ENCODE measurements at regions not wholly inside any gene's neighbourhood (a gene's known extent, or its start where the extent isn't known, plus 50 kb on each side); places are given as distances from the start of the nearest gene placed in this dataset.

DNA sequence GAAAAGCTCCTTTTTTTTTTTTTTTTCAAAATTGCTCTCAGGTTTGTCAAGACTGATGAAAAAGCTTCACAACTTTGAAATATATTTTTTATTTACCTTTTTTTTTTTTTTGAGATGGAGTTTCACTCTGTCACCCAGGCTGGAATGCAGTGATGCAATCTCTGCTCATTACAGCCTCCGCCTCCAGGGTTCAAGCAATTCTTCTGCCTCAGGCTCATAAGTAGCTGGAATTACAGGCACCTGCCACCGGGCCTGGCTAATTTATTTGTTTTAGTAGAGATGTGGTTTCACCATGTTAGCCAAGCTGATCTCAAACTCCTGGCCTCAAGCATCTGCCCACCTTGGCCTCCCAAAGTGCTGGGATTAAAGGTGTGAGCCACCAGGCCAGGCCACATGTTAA is 1515.0 kb downstream of the OTOL1 start:
- ATAC-seq (ENCODE audit: insufficient number of reproducible peaks, low FRiP score, low read depth), result no peak
- Histone ChIP-seq H3K27me3 (replicated peaks; ENCODE audit: insufficient read depth) (no peaks in the 10 kb centered on the region), H3K36me3 (no peaks in the 10 kb centered on the region), H3K4me3 (no peak overlapping the region), H3K4me1 (ENCODE audit: control insufficient read depth in 1 of 2, low read depth in 2 of 2) (no peaks in the 10 kb centered on the region), H3K27ac (no peak overlapping the region), H3K9me3 (no peaks in the 10 kb centered on the region)
- TF ChIP-seq, protein P1, sequence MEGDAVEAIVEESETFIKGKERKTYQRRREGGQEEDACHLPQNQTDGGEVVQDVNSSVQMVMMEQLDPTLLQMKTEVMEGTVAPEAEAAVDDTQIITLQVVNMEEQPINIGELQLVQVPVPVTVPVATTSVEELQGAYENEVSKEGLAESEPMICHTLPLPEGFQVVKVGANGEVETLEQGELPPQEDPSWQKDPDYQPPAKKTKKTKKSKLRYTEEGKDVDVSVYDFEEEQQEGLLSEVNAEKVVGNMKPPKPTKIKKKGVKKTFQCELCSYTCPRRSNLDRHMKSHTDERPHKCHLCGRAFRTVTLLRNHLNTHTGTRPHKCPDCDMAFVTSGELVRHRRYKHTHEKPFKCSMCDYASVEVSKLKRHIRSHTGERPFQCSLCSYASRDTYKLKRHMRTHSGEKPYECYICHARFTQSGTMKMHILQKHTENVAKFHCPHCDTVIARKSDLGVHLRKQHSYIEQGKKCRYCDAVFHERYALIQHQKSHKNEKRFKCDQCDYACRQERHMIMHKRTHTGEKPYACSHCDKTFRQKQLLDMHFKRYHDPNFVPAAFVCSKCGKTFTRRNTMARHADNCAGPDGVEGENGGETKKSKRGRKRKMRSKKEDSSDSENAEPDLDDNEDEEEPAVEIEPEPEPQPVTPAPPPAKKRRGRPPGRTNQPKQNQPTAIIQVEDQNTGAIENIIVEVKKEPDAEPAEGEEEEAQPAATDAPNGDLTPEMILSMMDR (IDR thresholded peaks at IDR 0.05), result no peak
- DNase-seq (ENCODE audit: low spot score), result no peak

DNA sequence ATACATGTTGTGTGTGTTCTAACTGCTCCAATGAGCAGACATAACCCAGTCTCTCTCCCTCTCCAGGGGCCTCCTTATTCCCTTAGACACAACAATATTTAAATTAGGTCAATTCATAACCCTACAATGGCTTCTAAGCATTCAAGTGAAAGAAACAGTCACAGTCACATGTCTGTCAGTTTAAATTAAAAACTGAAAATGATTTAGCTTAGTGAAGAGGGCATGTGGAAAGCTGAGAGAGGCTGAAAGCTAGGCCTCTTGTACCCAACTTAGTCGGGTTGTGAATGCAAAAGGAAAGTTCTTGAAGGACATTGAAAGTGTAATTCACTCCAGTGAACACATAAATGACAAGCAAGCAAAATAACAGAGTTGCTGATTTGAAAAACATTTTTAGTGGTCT is 1519.6 kb downstream of the OTOL1 start:
- ATAC-seq (ENCODE audit: insufficient number of reproducible peaks, low FRiP score, low read depth), result no peak

DNA sequence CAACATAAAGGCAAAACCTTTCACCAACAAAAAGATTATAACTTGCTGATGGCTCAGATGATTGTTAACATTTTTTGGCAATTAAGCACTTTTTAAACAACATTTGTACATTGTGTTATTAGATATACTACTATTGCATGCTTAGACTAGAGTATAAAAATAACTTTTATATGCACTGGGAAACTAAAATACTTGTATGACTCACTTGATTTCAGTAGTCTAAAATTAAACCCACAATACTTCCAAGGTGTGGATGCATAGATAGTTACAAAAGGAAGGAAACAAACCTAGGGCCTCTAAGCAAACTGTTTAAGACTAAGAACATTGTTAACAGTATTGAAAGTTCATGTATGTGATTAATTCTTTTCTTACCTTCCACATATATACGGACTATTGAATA is 1521.5 kb downstream of the OTOL1 start:
- no peaks in the 10 kb centered on the region for H3K9me3 ChIP-seq
- no peaks in the 10 kb centered on the region for H3K36me3 ChIP-seq
- no peaks in the 10 kb centered on the region for H3K4me1 ChIP-seq (ENCODE audit: control insufficient read depth in 1 of 2, low read depth in 2 of 2)
- no peaks in the 10 kb centered on the region for H3K27me3 ChIP-seq (replicated peaks; ENCODE audit: insufficient read depth)
- DNase-seq (ENCODE audit: low spot score), result no peak
- H3K27ac ChIP-seq, result no peak overlapping the region
- ATAC-seq (ENCODE audit: insufficient number of reproducible peaks, low FRiP score, low read depth), result no peak
- TF ChIP-seq, protein P1 (IDR thresholded peaks at IDR 0.05), result no peak
- H3K4me3 ChIP-seq, result no peak overlapping the region

More for the DNA sequence above, 1519.6 kb downstream of the OTOL1 start:
- Histone ChIP-seq H3K4me3 (no peak overlapping the region), H3K27ac (no peak overlapping the region), H3K4me1 (ENCODE audit: control insufficient read depth in 1 of 2, low read depth in 2 of 2) (no peaks in the 10 kb centered on the region), H3K27me3 (replicated peaks; ENCODE audit: insufficient read depth) (no peaks in the 10 kb centered on the region), H3K9me3 (no peaks in the 10 kb centered on the region), H3K36me3 (no peaks in the 10 kb centered on the region)
- TF ChIP-seq, protein P1 (IDR thresholded peaks at IDR 0.05), result no peak
- no peak for DNase-seq (ENCODE audit: low spot score)

DNA sequence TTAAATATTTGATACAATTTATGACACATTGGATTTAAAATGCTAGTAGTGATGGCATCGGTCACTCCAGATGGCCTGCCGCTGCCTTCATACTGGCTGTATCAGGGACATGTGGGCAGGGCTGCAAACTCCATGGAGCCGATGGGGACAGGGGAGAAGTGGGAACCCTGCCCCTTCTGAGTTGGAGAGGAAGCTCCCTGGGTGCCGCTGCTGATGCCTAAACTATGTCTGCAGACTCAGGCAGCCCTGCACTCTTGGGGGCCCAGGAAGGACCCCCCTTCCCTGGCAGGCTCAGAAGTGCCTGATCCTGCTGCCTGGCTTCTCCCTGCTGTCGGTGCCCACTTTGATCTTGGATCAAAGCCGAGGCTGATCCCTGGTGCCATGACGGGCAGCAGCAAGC is 1522.1 kb downstream of the OTOL1 start:
- Histone ChIP-seq H3K27me3 (replicated peaks; ENCODE audit: insufficient read depth) (no peaks in the 10 kb centered on the region), H3K4me3 (no peak overlapping the region), H3K27ac (no peak overlapping the region), H3K36me3 (no peaks in the 10 kb centered on the region), H3K4me1 (ENCODE audit: control insufficient read depth in 1 of 2, low read depth in 2 of 2) (no peaks in the 10 kb centered on the region), H3K9me3 (no peaks in the 10 kb centered on the region)
- DNase-seq (ENCODE audit: low spot score) (no peak), ATAC-seq (ENCODE audit: insufficient number of reproducible peaks, low FRiP score, low read depth) (no peak)
- TF ChIP-seq, protein P1 (IDR thresholded peaks at IDR 0.05), result no peak

DNA sequence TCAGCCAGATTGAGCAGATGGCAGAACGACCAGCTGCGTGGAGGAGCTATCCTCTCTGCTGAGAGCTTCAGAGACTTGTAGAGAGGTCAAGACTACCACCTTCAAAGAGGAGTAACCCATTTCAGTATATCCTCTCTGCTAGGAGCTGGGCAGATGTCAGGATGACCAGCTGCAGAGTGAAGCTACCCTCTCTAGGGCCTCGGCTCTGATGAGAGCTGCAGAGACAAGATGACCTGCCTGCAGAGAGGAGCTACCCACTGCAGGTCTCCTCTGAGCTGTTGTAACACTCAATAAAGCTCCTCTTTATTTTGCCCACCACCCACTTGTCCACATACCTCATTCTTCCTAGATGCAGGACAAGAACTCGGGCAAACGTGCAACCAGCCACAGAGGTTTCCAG is 1522.7 kb downstream of the OTOL1 start:
- TF ChIP-seq, protein P1 (IDR thresholded peaks at IDR 0.05), result no peak
- H3K27ac ChIP-seq, result no peak overlapping the region
- no peaks in the 10 kb centered on the region for H3K9me3 ChIP-seq
- H3K4me3 ChIP-seq, result no peak overlapping the region
- no peak for DNase-seq (ENCODE audit: low spot score)
- no peaks in the 10 kb centered on the region for H3K4me1 ChIP-seq (ENCODE audit: control insufficient read depth in 1 of 2, low read depth in 2 of 2)
- no peaks in the 10 kb centered on the region for H3K36me3 ChIP-seq
- H3K27me3 ChIP-seq (replicated peaks; ENCODE audit: insufficient read depth), result no peaks in the 10 kb centered on the region
- no peak for ATAC-seq (ENCODE audit: insufficient number of reproducible peaks, low FRiP score, low read depth)

All from thoracic aorta (tissue), 2 donors.